A172 (cell line): ENCODE measurements at regions not wholly inside any gene's neighbourhood (a gene's known extent, or its start where the extent isn't known, plus 50 kb on each side); places are given as distances from the start of the nearest gene placed in this dataset.

ENCODE experiments used
- DNase-seq: peaks from one replicate; pipeline ENCODE4 v3.0.0-alpha.2; 2015; ENCODE audit warnings: low spot score

DNA sequence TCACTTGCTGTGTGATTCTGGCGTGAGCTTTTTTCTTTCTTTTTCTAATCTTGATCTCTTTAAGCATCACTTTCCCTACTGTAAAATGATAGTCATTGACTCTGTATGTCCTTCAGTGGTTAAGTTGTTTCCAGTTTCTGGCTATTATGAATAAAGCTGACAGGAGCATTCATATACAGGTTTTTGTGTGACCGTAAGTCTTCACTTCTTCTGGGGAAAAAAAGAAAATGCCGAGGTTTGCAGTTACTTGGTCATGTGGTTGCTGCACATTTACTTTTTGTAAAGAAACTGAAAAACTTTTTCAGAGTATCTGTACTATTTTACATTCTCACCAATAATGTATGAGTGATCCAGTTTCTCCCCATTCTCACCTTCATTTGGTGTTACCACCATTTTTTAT lies 247.4 kb upstream of the RBMS3 start:
- no peak for DNase-seq

DNA sequence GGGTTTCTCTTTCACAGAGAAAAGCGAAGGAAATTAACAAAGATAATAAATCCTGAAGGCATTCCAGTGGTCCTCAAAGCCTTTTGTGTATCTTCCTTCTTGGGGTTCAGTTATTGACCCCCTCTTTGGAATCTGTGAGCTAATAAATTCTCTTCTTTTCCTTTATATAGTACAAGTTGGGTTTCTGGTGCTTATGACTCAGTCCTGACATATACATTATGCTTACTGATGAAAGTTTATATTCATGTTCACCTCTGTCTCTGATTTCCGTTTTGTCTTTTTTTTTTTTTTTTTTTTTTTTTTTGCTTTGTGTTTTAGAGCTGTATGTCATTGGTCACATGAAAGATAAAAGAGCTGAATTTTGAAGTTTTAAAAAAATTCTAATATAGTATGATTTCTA lies 230.7 kb upstream of the RBMS3 start:
- no peak for DNase-seq

DNA sequence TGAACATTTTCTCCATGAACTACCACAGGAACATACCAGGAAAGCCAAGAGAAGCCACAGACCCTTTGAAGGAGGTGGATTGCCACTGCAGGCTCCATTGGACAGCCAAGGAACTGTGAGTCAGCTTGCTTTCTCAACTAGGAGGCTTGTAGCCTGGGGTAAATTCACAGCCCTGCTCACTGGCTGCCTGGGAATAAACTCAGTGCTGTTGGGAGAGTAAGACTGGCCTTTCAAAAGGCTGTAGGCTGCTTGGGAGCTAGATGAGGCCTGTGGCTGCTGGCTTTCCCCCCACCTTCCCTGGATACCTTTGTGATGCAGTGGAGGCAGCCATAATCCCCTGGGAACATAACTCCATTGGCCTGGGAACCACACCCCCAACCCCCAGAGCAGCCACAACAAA lies 223.5 kb upstream of the RBMS3 start:
- DNase-seq = no peak

DNA sequence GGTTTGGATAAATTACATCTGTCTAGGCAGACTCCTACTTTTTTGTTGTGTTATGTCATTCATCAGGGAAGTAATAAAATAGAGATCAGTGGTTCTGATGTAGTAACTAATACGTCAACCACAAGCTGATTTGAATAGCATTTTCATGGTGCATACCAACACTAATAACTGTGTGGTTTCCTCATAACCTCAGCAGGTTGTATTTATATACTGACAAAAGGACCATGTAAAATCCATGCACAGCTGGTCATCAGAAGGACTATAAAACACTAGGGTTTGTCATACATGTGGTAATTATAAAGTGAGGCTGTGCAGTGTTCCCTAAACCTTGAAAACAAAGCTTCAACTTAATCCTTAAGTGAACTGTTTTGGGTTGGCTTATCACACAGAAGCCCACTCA lies 216.8 kb upstream of the RBMS3 start:
- peak; percentile 17 for DNase-seq

DNA sequence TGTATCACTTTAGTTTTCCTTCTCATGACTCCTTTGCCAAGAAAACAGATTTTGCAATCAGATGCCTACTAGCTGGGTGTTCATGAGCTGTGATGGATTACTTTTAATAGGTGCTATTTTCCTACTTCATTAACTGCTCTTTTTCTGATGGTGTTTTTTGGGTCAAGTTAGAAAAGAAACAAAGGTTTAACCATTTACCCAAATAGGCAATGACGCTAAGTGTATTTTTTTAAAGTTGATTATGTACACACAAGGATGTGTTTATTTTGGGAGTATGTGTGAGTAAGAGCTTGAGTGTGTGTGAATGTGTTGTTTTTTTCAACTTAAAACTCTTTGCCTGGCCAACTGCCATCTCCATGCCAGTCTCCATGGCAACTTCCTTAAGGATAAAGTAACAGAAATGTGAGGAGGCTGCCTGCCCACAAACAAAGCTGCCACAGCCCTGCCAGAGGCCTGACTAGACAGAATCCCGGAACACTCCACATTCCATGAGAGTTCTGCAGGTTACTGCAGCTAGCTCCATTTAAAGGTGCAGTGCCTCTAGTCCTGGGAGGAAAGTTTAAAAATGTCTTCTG lies 215.6 kb upstream of the RBMS3 start:
- DNase-seq = peak; percentile 95

- peak; percentile 5 for DNase-seq
Measured at GRCh38 chr3:29067007-29067406, 213.9 kb upstream of the RBMS3 start.

DNA sequence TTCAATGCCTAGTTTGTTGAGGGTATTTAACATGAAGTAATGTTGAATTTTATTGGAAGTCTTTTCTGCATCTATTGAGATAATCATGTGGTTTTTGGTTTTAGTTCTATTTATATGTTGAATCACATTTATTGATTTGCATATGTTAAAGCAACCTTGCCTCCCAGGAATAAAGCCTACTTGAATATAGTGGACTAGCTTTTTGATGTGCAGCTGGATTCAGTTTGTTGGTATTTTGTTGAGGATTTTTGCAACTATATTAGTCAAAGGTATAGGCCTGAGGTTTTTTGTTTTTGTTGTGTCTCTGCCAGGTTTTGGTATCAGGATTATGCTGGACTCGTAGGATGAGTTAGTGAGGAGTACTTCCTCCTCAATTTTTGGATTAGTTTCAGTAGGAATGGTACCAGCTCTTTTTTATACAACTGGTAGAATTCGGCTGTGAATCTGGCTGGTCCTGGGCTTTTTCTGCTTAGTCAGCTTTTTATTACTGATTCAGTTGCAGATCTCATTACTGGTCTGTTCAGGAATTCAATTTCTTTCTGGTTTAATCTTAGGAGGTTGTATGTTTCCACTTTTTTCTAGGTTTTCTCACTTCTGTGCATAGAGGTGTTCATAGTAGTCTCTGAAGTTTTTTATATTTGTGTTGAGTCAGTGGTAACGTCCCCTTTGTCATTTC lies 209.8 kb upstream of the RBMS3 start:
- no peak for DNase-seq

GRCh38 chr3:29072611-29073010 lies 208.3 kb upstream of the RBMS3 start:
- DNase-seq = no peak

DNA sequence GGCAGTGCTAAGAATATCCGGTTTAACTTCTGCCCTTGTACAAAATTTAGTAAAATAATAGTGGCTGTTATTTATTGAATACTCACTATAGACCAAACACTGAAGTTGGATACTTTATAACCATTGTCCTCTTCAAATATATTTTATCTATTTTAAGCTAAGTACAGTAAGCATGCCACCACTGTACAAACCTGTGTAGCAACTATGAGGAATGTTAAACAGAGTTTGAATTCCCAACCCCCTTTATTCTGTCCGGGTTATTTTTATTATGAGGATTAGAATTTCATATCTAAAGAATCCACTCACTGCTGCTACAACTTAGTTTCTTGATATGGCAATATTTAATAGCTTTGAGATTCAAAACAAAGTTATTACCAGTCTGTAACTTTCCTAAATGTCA lies 203.5 kb upstream of the RBMS3 start:
- DNase-seq = no peak

DNA sequence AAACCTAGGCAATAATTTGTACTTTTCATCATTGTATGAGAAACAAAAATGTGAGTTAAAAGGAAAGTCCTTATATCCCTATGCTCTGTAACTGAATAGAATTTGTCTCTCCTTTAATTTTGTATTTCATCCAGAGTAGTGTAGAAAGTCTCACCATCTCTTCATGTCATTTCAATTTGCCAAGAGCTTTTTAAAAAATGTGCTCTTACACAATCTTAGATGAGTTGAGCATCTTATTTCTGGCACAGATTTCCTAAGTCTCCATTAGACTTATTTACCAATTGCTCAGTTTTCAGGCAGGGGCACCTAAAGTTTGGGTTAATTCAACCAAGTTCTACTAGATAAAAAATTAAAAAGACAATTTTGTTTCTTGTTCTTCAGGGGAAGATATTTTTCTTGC lies 201.5 kb upstream of the RBMS3 start:
- DNase-seq = no peak

- no peak for DNase-seq
Measured at GRCh38 chr3:29080967-29081366, 199.9 kb upstream of the RBMS3 start.

DNA sequence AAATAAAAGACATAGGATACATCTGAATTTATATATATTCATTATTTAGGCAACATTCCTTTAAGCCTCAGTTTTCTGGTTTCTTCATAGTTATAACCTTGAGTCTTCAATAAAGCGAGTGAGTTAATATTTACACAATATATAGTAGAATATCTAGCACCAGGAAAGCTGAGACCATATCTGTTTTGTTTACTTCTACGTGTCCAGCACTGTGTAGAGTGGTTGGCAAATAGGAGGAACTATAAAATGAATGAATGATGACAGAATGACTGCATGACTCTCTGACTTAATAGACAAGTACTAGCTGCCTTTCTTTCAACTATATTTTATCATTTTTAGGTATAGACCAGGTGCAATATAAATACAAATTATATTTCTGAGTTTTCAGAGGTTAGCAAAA lies 197.8 kb upstream of the RBMS3 start:
- no peak for DNase-seq

DNA sequence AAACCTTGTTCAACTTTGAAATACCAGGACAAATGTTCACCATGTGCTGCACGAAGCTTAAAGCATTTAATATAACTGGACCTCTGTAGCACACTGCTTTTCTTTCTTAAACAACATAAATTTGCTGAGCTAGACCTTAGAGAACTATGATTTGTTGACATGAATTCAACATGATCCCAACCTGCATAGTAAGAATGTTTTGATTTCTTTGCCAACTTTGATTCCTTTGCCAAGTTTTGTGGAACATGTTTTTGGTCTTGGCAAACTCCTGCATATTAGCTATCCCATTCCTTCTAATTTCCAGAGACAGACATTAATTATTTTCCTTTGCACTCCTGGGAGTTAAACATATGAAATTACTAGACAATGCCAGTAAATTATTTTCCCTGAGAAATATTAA lies 197.2 kb upstream of the RBMS3 start:
- no peak for DNase-seq

GRCh38 chr3:29088579-29088978 lies 192.3 kb upstream of the RBMS3 start:
- DNase-seq = no peak

DNA sequence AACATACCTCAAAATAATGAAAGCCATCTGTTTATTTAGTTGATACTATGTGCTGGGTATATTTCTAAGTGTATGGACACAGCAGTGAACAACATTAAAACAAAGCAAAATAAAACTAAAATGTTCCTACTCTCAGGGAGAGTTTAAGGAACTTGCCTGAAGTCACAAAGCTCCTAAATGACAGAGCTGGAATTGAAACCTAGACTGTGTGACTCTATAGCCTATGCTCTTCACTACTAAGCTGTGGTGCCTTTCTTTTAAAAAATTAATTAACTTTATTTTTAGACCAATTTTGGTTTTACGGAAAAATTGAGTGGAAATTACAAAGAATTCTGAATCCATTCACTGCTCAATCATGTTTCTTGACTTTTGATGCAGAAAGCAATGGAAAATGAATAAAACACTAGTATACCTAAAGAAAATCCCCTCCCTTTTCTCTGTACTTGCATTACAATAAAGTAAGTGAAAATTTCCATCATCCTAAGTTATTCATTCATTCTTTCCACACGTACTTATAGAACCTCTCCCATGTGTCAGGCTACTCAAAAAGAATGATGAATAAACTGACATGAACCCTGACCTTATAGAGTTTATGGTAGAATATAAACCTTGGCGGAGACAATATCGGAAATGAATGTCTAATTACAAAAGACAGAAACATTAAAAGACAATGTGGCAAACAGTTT lies 189.8 kb upstream of the RBMS3 start:
- DNase-seq = no peak

DNA sequence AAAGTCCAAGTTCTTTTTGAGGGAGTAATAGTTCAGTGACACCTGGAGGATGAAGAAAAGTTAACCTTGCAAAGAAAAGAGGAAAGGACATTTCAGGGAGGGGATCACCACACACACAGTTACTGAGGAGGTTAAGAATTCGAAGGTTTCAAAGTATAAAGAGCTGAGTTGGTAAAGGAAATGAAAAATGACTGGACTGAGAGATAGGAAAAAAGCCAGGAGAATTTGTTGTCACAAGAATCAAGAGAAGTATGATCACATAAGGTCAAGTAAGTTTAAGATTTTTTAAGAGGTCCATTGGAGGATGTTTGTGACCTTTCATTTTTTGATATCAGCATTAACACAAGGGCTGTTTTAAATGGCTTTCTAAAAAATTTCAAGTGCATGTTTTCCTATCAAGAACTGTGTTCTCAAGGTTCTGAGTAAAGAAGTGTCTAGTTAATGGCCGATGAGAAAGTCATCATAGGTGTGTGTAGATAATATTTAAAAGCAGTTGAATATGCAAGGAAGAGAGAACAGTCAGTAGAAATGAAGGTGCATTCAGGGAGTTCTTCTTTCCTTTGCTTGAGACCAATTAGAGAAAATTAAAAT lies 189.2 kb upstream of the RBMS3 start:
- DNase-seq = no peak

DNA sequence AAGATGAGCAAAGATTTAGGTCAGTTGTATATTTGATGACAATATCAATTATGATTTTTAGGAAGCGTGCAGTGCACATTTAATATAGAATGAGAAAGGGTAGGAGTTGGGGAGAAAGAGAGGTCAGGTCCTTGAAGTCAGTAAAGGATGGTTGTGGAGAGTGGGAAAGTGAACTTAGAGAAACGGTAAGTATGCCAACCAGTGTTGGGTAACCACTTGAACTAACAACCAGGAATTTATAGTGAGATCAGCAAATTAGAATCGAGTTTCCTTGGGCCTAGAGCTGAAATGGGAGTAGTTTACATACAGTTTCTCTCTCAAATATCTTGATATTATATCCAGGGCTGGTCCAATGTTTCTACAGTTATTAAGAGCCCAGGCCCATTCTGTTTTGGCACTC lies 188.5 kb upstream of the RBMS3 start:
- no peak for DNase-seq

GRCh38 chr3:29099296-29099695 lies 181.6 kb upstream of the RBMS3 start:
- DNase-seq = no peak

GRCh38 chr3:29099775-29100174 lies 181.1 kb upstream of the RBMS3 start:
- DNase-seq = no peak

DNA sequence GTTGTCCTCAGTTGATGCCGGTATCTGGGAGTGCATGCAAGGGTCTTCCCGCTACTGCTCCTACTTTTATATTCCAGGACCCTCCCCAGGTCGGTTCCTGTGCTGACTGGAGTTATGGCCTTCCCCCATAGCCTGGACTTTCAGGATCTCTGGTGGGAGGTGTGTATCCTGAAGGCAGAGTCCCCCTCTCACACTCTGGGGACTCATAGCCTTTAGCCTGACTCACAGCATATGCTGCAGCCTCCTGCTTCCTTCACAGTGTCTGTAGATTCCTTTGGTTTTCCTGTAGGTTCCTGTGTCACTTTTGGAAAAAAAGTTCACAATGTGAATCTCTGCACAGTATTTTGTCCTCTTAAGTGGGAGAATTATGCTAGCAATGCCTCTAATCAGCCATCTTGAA lies 180.6 kb upstream of the RBMS3 start:
- DNase-seq = no peak

DNA sequence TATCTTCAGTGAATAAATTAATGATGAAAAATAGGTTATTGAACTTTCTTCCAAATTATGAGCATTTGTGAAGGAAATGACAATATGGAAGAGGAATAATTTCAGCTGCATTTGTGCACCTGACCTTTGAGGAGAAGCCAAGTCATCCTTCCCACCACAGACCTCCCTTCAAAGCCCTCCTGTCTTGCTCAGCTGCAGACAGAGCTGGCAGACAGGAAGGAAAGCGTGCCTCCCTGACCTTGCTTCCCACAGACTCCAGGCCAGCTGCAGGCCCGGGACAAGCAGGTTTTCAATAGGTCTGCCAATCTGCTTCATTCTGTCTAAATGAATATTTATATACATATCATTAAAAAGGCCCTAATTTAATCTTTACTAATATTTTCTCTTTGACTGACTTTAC lies 152.9 kb upstream of the RBMS3 start:
- no peak for DNase-seq

DNA sequence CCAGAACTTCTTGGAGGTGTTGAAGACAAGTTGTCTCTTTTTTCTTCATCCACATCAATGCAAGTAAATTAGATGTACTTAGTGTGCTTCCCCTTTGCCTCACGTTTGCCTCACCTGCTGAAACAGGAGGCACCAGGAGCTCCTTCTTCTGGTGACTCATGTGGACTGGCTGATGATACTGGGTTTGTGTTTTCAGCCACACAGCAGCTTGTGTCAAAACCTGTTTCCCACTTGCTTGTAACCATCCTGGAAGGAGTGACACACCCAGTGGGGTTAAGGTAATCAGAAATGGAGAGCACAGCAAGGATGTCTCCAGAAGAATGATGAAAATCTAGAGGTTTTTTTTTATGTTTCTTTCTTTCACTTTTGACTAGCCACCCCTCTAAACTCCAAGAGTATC lies 143.3 kb upstream of the RBMS3 start:
- DNase-seq = no peak

- DNase-seq = no peak
Measured at GRCh38 chr3:29138171-29138570, 142.7 kb upstream of the RBMS3 start.
